Hypothalamus (tissue), 51 donors: ENCODE measurements at regions not wholly inside any gene's neighbourhood (a gene's known extent, or its start where the extent isn't known, plus 50 kb on each side); places are given as distances from the start of the nearest gene placed in this dataset.
"Not testable (repeated sequence)": the region's sequence is repeated elsewhere in the genome, so short reads cannot be mapped to it uniquely, and the experiment has no call there.

ENCODE experiments used
- DNase-seq, 51 donors: peaks; one replicate each; lab custom pipeline; 2025; lab: John Stamatoyannopoulos, UW

DNA sequence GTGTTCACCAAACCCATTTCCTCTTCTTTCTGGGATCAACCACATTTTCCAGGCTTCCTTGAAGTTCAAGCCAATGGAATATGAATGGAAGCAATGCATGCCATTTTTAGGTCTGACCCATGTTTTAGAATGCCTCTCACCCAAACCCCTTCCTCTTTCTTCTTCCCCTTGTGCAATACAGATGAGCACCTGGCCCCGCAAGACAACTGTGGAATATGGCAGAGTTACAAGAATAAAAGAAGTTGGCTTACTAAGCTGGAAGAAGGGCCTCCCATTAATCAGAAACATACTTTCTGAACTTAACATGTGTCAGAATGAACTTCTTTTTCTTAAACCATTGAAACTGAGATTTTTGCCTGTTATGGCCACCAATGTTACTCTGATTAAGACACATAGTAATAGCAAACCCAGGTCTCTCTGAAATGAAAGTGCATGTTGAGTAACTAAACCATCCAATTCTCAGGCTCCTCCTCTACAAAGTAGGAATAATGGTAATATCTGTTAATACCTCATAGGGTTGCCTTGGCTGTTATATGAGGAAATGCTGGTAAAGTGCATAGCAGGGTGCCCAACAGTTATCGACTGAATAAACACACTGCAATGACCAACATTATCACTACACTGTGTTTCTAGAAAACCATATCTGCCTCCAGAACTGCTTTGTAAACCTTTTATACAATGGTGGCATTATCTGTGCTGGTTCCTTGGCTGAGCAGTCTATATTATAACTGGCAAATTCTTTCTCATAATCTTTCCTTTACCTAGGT, 382.2 kb upstream of the NRP1 start:
- DNase-seq, result no peak

DNA sequence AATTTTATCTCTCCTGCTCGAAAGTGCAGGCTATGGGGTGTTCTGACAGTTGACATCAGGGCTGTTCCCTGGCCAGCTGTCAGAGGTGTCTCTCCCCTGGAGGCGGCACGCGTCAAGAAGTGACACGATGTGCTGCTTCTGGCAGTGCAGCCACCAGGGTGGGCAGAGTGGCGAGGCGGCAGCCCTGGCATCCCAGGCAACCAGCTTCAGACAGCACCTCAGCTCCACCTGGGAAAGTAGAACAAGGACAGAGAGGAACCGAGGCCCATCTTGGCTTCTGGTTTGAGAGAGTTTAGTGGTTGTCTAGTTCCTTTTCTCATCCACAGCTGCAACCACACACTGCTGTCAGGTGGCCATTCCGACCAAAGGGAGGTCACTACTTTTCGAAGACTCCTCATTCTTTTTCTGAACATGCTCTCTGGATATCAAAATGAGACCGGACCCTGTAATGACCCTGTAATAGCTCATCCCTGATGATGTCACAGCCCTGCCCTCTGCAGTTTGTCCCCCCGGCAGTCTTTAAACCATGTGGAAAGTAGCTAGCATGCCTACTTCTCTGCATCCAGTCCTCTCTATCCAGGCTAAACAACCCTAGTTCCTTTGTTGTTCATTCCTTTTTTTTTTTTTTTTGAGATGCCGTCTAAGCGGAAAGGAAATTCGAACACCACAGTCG, 381.0 kb upstream of the NRP1 start:
- no peak for DNase-seq

DNA sequence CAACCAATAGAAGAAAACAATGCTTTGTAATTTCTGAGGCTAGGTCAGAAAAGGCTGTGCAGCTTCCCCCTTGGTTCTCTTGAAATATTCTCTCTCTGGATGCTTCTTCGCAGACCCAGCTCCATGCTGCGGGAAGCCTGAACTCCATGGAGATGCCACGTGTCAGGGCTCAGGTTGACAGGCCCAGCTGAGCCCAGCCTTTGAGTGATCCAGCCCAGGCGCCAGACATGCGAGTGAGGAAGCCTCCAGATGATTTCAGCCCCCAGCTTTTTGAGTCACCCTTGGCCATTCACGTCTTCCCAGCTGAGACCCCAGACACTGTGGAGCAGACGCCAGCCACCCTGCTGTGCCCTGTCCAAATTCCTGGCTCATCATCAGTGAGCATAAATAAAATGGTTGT, 378.4 kb upstream of the NRP1 start:
- no peak for DNase-seq

DNA sequence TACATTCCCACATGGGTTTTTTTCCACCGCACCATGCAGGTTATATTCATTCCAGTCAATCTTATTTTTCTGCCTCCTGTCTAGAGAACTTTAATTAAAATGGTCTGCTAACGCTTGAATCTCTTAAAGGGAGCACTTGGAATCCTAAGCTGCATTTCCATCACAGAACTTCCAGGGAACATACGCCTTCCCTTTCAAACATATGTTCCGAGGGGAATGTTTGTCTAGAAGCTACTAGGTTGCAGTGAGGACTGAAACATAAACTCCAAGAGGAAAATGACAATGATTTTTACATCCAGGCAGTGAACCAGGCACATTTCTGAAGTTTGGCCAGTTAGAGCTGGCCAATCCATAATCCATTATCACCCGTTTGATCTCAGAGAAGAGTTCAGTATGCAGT, 375.5 kb upstream of the NRP1 start:
- no peak for DNase-seq

DNA sequence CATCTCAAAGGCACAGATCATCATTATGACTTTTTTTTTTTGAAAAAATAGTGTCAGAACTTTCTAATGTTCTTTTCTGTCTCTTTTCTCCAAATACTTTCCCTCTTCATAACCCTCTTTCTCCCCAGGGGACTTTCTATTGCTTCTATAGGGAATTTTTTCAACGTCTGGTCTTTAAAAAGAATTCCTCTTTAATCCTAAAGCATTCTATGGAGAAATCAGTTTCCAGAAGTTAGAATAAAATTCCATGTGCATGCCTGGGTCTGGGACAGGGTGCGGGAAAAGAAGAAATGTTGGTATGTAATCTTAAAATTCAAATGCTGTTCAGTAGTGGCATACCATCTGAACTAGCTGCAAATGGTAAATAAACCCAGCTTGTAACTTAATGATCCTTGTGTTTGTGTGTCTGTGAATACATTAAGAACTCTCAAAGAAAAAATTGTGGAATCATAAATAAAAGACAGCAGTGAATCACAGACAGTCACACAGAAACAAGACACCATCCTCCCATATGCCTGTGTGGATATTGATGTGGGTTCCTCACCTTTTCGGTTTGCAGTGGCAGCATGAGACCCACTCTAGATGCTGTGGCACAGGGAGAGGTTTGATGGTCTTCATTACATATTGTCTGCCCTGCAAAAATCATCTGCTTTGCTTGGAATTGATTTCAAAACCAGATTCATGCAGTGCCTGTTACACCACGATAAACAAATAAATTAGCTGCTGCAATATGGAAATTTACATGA, 374.7 kb upstream of the NRP1 start:
- no peak for DNase-seq

GRCh38 chr10:33708561-33708960, 374.1 kb upstream of the NRP1 start:
- DNase-seq, result no peak

GRCh38 chr10:33706746-33707145, 372.3 kb upstream of the NRP1 start:
- DNase-seq, result no peak

DNA sequence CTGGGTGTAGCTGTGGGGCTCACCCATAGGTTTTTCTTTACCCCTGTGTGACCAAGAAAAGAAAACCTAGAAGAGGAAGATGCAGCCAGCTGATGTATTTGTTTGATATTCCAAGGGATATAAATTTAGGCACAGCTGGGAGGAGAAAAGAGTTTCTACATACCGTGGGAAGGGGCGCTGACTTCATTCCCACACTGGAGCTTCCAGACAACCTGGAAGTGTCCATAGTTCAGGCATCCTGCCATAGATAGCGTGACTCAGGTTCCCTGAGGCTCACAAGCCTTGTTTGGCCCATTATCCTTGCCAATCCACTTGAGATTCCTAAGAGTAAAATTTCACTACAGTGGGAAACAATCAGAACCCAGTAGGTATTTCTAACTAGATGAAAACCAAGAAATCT, 371.7 kb upstream of the NRP1 start:
- no peak for DNase-seq

GRCh38 chr10:33704214-33704830, 369.9 kb upstream of the NRP1 start:
- DNase-seq, result no peak

- peak in 2 of 51 donors; percentile 2 to 3 for DNase-seq
Measured at GRCh38 chr10:33703501-33704213, 369.2 kb upstream of the NRP1 start.

DNA sequence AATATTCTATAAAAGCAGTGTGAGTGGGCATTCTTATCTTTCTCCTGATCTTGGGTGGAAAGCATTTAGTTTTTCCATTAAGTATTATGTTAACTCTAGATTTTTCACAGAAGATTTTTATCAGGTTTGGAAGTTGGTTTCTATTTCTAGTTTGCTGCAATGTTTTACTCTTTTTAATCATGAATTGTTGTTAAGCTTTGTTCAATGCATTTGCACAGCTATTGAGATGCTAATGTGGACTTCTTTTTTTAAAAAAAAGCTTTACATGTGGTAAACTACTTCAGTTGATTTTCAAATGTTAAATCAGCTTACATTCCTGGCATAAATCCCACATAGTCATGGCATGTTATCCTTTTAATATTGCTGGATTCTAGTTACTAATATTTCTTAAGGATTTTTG, 363.6 kb upstream of the NRP1 start:
- DNase-seq, result no peak

DNA sequence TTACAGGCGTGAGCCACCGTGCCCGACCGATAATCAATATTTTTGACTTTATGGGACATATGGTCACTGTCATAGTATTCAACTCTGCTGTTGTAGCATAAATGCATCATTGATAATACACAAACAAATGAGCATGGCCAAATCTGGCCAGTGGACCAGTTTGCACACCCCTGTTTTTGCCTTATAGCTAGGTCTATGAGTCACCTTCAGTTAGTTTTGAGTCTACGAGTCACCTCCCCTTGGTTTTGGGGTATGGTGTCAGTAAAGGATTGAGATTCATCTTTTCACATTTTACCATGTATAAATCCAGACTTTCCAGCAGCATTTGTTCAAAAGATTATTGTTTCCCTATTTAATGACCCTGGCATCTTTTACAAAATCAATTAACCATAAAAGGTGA, 362.5 kb upstream of the NRP1 start:
- no peak for DNase-seq

DNA sequence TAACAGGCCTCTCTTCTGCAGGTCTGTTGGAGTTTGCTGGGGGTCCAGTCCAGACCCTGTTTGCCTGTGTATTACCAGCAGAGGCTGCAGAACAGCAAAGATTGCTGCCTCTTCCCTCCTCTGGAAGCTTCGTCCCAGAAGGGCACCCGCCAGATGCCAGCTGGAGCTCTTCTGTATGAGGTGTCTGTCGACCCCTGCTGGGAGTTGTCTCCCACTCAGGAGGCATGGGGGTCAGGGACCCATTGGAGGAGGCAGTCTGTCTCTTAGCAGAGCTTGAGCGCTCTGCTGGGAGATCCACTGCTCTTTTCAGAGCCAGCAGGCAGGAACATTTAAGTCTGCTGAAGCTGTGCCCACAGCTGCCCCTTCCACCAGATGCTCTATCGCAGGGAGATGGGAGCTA, 361.1 kb upstream of the NRP1 start:
- no peak for DNase-seq

- DNase-seq, result not testable (repeated sequence)
Measured at GRCh38 chr10:33690536-33690935, 356.1 kb upstream of the NRP1 start.

DNA sequence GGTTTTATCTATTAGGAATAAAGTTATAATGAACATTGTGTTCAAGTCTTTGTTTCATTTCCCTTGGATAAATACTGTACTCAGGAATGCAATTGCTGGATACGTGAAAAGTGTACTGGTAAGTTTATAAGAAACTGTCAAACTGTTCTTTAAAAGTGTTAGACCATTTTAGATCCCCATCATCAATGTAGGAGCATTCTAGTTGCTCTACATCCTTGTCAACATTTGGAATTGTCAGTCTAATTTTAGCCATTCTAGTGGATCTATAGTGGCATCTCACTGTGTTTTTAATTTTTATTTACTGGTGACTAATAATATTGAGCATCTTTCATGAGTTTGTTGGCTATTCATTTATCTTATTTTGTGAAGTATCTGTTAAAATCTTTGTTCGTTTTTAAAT, 354.0 kb upstream of the NRP1 start:
- no peak for DNase-seq

GRCh38 chr10:33684211-33684611, 349.7 kb upstream of the NRP1 start:
- no peak for DNase-seq

- no peak for DNase-seq
Measured at GRCh38 chr10:33681595-33681994, 347.1 kb upstream of the NRP1 start.

GRCh38 chr10:33680036-33680435, 345.6 kb upstream of the NRP1 start:
- no peak for DNase-seq

GRCh38 chr10:33676606-33677339, 342.3 kb upstream of the NRP1 start:
- no peak for DNase-seq
